Anterior cingulate cortex (tissue), 58 donors: ENCODE measurements at regions not wholly inside any gene's neighbourhood (a gene's known extent, or its start where the extent isn't known, plus 50 kb on each side); places are given as distances from the start of the nearest gene placed in this dataset.
"Not testable (repeated sequence)": the region's sequence is repeated elsewhere in the genome, so short reads cannot be mapped to it uniquely, and the experiment has no call there.

Source experiments
- DNase-seq, 58 donors: peaks; one replicate each; lab custom pipeline; 2025; lab: John Stamatoyannopoulos, UW

DNA sequence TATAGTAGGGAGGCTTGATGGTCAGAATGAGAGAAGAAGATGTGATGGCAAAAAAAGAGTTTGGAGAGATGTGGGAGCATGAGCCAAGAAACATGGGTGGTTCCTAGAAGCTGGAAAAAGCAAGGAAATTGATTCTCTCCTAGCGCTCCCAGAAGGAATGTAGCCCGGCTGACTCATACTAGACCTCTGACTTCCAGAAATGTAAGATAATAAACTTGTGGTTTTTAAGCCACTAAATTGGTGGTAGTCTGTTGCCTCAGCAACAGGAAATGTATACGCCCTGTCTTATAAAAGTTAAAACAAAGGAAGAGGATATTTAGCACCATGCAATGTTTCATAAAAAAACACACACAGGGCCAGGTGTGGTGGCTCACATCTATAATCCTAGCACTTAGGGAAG, 182.7 kb upstream of the PCDH7 start:
- no peak for DNase-seq

DNA sequence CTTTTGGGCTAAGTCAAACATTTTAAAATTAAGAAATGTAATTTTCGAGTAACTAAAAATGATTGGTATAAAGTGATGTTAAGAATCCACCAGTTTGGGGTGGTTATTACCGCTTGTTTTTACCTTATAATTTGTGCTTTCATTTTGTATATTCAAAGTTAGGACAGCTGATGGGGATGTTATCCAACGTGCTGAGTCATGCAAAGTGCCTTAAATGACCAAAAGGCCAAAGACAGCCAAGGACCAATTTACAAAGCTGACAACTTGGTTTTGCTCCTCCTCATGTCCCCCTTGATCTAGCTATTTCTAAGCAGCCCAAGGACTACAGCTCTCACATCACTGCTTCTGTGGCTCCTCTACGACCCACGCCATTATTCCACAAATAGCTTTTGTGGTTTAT, 181.4 kb upstream of the PCDH7 start:
- no peak for DNase-seq

DNA sequence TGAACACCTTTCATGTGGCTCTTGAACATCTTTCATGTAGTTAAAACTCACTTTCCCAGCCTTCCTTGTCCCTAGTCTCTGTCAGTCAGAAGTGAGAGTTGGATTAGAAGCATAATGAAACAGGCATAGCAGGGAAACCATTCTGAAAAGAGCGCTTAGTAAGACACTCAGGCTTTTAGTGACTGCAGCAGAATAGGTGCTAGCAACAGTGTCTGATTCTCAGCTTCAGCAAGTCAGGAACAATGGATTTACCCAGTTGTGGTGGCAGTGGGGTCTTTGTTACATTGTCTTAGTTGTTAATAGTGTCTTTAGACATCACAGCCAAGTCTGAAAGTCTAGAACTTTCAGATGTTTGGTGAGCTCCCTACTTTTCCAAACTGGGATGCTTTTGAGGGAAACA, 177.1 kb upstream of the PCDH7 start:
- DNase-seq: no peak

DNA sequence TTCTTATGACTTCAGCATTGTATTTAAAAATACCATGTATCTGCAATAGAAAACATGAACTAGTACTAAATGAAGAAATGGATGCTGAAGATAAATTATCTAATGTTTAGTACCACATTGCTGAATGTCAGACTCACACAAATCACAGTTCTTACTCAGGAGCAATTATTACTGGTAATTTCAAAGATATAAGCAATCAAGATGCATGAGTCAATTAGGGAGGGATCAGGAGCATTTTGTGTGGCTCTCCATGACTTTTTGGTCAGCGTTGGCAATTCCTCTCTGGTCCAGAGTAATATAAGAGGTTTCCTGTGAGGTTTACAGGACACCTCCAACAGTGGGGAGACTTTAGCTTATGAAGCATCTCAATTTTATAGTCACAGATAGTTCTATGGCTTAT, 167.0 kb upstream of the PCDH7 start:
- DNase-seq: no peak

DNA sequence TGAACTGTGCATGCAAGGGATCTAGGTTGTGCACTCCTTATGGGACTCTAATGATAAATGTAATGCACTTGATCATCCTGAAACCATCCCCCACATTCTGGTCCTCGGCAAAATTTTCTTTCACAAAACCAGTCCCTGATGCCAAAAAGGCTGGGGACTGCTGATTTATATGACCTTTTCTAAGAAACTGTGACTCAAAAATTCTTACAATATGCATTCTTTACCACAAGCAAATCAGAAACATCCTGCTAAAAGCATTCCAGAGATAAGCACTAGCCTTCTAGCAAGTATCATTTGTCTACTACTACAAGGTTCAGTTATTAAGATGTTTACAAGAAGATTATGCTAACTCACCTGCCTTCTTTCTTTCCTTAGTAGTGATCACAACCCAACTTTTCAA, 166.5 kb upstream of the PCDH7 start:
- no peak for DNase-seq

DNA sequence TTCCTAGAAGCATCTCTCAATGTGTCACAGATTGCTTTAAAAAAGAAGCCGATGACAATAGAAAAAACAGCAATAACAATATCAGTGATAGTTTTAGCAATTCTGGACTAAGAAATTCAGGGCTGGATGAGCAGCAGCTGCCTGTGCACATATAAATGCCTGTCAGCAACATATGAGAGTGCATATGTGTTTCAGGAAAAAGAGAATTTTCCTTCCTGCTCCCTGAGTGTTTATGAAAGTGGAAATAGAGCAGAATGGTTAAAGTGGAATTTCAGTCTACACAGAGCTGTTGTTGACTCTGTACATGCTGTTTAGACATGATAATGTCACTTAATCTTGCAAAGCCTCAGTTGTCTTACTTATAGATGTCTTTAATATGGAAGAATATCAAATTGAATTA, 164.4 kb upstream of the PCDH7 start:
- DNase-seq: no peak

DNA sequence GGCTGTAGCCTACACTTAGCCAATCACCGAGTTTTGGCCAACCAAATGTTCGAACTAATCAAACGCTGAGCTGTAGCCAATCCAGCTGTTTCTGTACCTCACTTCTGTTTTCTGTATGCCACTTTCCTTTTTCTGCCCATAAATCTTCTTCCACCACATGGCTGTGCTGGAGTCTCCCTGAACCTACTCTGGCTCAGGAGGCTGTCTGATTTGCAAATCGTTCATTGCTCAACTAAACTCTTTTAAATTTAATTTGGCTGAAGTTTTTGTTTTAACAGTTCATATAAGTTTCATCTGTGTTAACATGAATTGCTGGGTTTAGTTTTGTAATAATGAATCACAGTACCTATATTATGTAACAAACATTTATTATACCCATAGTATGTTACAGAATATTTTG, 160.7 kb upstream of the PCDH7 start:
- DNase-seq: no peak

DNA sequence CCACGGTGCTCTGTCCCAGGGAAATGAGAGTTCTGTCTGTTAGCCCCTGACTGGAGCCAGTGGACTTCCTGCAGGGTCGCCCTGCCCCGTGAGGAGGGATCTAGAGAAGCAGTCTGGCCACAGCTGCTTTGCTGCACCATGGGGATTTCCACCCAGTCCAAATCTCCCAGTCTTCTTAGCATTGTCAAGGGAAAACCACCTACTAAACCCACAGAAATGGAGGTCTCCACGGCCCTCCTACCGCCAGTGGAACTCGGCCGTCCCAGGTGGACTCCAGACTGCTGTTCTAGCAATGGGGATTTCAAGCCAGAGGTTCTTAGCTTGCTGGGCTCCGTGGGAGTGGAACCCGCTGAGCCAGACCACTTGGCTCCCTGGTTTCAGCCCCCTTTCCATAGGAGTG, 133.3 kb upstream of the PCDH7 start:
- DNase-seq: no peak

DNA sequence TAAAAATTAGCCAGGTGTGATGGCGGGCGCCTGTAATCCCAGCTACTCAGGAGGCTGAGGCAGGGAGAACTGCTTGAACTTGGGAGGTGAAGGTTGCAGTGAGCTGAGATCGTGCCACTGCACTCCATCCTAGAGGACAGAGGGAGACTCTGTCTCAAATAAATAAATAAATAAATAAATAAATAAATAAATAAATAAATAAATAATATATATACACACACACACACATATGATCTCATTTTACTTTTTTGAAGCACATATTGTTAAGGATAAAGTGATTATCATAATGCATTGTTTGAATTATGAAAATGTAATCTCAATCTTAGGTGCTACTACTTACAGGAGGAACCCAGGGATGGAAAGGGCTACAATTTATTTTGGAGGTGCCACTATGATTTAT, 130.5 kb upstream of the PCDH7 start:
- not testable (repeated sequence) for DNase-seq

DNA sequence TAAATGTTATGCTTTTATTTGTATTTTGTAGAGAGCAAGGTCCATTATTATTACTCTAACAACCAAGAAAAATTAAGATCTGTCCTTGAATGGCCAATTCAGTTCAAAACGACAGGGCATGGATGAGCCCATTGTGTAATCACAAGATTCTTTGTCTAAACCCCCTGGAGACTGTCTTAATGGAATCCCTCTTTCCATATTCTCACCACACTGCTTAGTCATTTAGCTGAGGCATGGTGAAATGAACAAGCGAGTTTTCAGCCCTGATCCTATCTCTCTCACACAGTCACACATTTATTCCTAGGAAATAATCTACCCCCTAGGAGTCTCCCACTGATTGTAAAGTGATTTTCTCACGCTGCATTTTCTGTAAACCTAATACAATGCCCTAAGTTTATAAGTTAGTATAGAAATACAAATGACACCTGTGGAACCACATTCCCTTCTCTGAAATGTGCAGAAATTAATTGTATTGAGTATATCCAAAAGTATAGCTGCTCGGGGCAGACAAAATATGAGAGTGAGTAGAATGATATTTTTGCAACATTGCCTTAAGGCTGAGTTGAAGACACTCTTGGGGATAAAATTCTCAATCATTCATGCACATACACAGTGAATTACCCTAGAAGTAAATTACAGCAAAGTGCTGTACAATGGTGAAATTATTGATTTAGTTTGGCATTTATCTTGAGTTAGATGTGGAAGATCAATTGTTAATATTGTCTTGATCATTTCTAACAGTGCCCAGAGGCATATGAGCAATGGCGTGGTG, 119.7 kb upstream of the PCDH7 start:
- no peak for DNase-seq

DNA sequence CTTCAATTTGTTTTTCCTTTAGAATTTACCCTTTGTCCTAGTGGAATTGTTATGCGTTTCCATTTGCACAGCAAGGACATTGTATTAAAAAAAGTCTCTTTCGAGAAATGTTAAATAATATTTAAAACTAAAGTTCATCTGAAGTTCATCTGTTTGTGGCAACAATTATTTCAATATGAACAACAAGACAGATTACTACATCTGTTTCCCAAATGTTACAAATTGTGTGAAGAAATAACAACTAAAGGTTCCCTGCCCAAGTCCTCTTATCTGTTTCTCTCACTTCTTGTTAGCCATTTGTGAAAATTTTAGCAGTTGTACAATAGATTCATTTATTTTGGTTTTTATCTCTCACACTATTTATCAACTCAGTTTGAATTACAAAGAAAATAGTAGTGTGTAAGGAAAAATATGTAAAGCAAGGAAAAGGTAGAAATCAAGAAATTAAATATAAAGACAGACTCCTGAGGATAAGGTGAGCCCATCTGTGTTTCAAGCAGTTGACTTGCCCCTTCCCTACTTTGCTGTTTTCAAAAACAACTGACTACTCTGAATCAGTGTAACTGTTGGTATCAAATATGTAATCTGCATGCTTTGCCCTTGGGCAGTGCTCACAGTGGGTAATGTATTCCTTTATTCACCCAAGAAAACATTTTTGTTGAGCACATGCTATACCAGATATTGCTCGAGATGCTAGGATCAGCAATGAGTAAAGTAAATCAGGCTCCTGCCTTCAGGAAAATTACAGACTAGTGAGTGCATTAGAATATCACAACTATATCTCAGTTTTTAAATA, 118.9 kb upstream of the PCDH7 start:
- no peak for DNase-seq

DNA sequence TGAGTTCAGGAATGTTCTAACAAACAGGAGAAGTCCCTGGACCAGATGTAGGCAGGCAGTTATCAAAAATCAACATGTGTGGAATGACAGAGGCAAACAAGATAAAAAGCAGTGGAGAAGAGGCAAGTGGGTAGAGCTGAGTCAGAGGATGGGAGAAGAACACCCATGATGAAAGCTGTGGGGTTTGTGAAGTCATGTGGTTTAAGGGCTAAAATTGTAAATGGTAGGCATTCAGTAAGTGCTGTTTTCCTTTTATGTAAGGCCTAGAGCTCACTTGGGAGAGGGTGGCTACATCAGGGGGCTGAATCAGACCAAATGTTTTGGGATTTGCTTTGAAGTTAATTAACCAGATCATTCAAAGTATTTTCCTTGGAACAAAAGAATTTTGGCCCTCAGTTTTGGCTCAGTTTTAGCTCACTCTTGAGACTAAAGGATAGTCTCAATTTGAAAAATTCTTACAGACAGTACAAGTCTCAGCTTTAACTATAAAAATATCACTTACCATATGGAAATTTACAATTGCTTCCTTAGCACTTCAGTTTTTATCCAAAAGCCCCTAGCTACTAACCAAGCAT, 114.5 kb upstream of the PCDH7 start:
- peak in 5 of 58 donors; percentile 1 to 44 (median 5) for DNase-seq

DNA sequence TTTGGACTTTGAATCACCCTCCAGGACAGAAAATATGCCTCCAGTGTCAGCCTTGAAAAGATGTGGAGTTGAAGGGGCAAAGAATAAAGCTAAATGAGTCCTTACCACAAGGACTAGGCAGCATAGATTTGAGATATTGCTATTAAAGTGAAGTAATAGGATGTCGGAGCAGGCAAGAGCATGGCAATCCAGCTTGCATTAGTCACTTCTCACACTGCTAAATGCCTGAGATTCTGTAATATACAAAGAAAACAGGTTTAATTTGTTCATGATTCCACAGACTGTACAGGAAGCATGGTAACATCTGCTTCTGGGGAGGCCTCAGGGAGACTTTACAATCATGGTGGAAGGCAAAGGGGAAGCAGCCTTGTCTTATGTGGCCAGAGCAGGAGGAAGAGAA, 109.8 kb upstream of the PCDH7 start:
- no peak for DNase-seq

DNA sequence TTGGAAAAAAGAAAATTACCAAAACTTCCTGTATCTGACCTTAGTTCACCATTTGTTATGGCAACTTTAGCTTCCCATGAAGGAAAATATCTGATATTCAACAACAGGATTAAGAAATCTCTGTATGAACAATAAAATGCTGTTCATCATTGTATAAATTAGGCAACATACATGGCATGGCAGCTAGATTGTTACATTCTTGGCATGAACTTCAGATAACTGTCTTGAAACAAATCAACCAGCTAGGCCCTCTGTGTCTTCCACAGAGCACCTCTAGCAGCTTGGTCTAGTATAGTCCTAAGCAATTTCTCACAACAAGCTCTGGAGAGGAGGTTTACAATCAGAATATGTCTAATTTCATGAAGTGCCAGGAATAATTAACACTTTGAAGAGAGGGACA, 105.4 kb upstream of the PCDH7 start:
- DNase-seq: no peak

DNA sequence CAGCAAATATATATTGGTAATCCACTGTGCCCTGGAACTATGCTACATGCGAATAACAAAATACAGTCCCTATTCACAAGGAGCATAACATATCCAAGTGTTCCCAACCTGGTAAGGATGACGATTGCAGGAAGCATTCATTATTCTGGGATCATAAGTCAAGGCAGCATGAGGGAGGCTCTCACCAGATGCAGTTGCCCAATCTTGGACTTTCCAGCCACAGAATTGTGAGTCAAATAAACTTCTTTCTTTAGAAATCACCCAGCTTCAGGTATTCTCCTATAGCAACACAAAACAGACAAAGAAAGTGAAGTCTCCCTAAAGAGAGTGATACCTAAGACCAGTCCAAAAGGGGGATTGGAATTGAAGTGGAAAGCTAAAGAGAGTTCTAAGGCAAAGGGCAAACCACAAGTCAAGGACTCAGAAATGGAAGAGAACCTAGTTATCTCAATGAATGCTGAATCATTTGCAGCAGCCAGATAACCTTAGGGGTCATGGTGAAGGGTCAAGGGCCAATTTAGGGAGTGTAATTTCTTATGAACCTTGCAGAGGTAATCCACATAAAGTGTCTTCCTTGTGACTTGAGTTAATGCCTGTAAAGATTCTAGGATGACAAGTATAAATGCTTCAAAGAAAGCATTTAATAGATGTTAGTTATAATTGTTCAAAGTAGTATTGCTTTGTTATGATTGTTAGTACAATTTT, 103.1 kb upstream of the PCDH7 start:
- DNase-seq: no peak

DNA sequence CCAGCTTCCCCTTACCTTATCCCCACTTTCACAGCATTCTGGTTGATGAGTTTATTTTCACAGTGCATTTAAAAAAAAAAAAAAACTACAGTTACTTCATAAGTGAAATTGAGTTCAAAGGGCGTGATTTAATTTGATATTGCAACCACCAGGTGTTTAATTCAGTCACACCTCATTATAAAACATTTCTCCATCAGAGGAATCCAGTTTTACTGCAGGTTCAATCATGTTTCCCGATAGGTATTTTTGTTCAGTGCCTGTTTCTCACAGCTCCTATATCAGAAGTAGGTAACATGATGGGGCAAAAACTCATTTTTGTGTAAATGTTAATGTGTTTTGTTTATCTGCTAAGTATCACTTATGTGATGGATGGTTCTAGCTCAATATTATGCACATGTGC, 102.3 kb upstream of the PCDH7 start:
- no peak for DNase-seq

DNA sequence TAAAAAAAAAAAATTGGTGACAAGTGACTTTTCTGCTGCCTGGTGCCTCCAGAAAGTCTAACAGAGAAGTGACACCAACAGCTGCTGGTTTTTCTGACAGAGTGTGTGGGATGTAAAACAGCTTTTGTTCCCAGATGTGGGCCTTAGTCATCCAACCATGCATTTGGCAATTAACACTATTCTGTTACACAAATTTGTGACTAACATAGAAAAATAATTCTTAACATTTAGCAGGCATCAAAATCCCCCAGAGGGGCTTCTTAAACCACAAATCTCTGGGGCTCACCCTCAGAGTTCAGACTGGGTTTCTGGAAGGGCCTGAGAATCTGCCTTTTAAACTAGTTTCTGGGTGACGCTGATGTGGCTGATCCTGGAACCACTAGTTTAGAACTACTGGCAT, 100.5 kb upstream of the PCDH7 start:
- peak in 1 of 58 donors; percentile 1 for DNase-seq

DNA sequence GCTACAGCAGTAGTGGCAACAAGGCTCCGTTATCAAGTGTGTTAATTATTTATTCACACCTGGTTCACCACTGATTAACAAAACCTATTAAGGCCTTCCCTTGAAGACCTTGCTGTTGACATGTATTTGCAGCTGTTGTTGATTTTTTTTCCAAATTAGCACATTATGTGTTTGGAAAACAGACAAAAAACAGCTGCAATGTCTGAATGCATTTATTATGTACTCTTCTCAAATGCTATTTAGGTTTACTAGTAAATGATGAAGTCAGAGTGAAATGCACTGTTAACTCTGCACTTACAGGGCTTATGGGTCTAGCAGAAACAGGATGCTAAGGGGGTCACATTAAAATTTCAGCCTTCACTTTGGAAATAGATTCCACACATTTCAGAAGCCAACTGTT, 99.5 kb upstream of the PCDH7 start:
- no peak for DNase-seq

DNA sequence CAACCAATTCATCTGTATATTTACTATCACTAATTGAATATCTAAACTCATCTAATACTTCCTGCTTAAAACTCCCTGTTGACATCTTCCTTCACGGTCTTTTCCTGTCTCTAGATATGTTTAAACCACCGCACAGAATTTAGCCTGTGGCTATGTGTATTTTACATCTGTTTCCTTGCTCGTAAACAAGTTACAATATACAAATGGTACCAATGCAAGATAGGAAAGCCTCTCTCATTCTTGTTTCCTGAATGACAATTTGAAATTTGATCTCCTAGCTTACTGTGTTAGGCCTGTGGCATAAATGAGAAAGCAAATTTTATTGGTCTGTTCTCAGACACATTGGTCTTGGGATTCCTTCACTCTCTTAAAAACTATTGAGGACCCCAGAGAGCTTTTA, 89.7 kb upstream of the PCDH7 start:
- DNase-seq: no peak

DNA sequence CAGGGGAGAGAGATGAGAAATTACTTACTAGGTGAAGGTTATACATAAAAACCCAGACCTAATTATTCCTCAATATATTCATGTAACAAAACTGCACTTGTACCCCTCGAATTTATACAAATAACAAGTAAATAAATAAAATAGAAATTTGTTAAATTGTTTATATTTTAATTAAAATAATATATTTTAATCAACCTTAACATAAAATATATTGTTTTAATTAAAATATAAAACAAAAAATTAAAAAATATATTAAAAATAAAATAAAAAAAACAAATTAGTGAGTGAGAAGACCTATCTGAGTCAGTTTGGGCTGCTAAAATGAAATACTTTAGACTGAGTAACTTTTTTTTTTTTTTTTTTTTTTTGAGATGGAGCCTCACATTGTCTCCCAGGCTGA, 87.4 kb upstream of the PCDH7 start:
- DNase-seq: no peak

DNA sequence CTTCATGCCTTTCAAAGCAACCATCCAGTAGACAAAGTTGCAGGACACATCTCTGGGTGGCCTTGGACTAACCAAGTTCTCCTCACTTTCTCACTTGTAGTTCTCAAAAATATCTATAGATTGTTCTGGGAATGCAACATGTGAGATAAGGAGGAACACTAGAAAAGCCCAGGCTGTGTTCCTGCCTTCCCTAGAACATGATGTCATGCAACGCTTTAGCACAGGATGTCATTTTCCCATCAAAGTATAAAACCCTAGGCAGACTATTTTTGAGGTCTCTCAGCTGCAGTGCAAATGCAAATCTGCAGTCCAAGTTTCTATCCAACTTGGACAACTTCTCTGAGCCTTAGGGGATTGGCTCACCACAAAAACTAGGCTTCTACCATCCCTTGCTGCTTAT, 78.8 kb upstream of the PCDH7 start:
- no peak for DNase-seq
